K562 (cell line): ENCODE measurements at regions not wholly inside any gene's neighbourhood (a gene's known extent, or its start where the extent isn't known, plus 50 kb on each side); places are given as distances from the start of the nearest gene placed in this dataset.

Experiments
- ARID4B ChIP-seq: sonication (generic); formaldehyde crosslinking; IDR thresholded peaks from 2 replicates; pipeline ENCODE4 v1.8.0; 2022; ENCODE audit warnings: mild to moderate bottlenecking, missing genetic modification reagents
- ATF4 ChIP-seq: fragments of 450-650 bp; formaldehyde crosslinking; IDR thresholded peaks from 2 replicates; pipeline ENCODE4 v1.4.0; 2022; ENCODE audit warnings: mild to moderate bottlenecking, moderate library complexity
- CTCF ChIP-seq, 3 experiments: IDR thresholded peaks in 2 of 3; conservative IDR thresholded peaks in 1 of 3; 2 replicates each; pipeline ENCODE4 v1.5.1; 2011 to 2012; ENCODE audit warnings: low read length in 3 of 3, mild to moderate bottlenecking in 3 of 3, control low read depth in 2 of 3, improper control_type of control experiment in 1 of 3, inconsistent platforms in 1 of 3, low read depth in 1 of 3, mixed read lengths in 1 of 3, moderate library complexity in 1 of 3; ENCODE audit not compliant: insufficient read depth in 2 of 3
- ETV6 ChIP-seq, 3 experiments: fragments of 150-350 bp in 1 of 3; sonication (generic) in 1 of 3; formaldehyde crosslinking in 1 of 3; IDR thresholded peaks; 2 replicates each; pipeline versions ENCODE4 v1.6.1 to v1.8.0; 2014 to 2022; ENCODE audit warnings: borderline replicate concordance in 2 of 3, low read depth in 2 of 3, antibody characterized with exemption in 1 of 3, low read length in 1 of 3, mild to moderate bottlenecking in 1 of 3, missing genetic modification reagents in 1 of 3
- JUN ChIP-seq, 2 experiments: sonication (generic) in 1 of 2; formaldehyde crosslinking in 1 of 2; IDR thresholded peaks; 2 replicates each; pipeline versions ENCODE4 v1.6.1 to v1.8.0; 2012 to 2022; ENCODE audit warnings: borderline replicate concordance in 2 of 2, mild to moderate bottlenecking in 2 of 2, improper control_type of control experiment in 1 of 2, low read depth in 1 of 2, low read length in 1 of 2, missing genetic modification reagents in 1 of 2
- NFXL1 ChIP-seq: fragments of 450-650 bp; formaldehyde crosslinking; IDR thresholded peaks from 2 replicates; pipeline ENCODE4 v1.4.0; 2021; ENCODE audit warnings: mild to moderate bottlenecking
- SIN3A ChIP-seq, 2 experiments: fragments of 150-350 bp in 1 of 2; IDR thresholded peaks; 2 replicates each; pipeline ENCODE4 v1.6.1; 2011 to 2016; ENCODE audit warnings: borderline replicate concordance in 2 of 2, low read depth in 2 of 2, low read length in 2 of 2, mild to moderate bottlenecking in 2 of 2, moderate library complexity in 2 of 2; ENCODE audit not compliant: control insufficient read depth in 1 of 2
- SRSF1 ChIP-seq: fragments of 200-400 bp; formaldehyde crosslinking; IDR thresholded peaks from 2 replicates; pipeline ENCODE4 v1.6.1; 2017; ENCODE audit warnings: mild to moderate bottlenecking, low read depth, low read length, moderate library complexity
- TEAD4 ChIP-seq, 2 experiments: sonication (generic) in 1 of 2; formaldehyde crosslinking in 1 of 2; IDR thresholded peaks; 2 replicates each; pipeline versions ENCODE4 v1.6.1 to v1.8.0; 2012 to 2022; ENCODE audit warnings: borderline replicate concordance in 1 of 2, inconsistent platforms in 1 of 2, low read length in 1 of 2, mild to moderate bottlenecking in 1 of 2, missing genetic modification reagents in 1 of 2
- ZC3H8 ChIP-seq: fragments of 450-650 bp; IDR thresholded peaks from 2 replicates; pipeline ENCODE4 v1.6.1; 2017
- TF ChIP-seq, protein P1 (sequence below): sonication (generic); formaldehyde crosslinking; IDR thresholded peaks from 2 replicates; pipeline ENCODE4 v1.9.0; 2022; ENCODE audit warnings: mild to moderate bottlenecking, missing genetic modification reagents

DNA sequence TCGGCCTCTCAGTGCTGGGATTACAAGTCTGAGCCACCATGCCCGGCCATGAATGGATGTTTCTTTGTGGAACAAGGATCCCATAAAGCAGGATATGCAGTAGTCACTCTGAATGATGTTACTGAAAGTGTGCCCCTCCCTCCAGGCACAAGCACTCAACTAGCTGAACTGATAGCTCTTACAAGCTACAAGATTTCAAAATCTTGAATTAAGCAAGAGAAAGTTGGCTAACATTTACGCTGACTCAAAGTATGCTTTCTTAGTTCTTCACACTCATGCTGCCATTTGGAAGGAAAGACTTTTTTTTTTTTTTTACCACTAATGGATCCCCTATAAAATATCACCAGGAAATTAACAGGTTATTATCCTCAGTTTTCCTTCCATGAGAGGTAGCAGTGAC, 549.0 kb upstream of the PKDCC start:
- TF ChIP-seq ATF4 (CRISPR knock-in tag), result no peak
- TF ChIP-seq TEAD4 (IDR thresholded peaks at IDR 0.05; ENCODE audit: low read length), result no peak
- TF ChIP-seq TEAD4 (CRISPR knock-in tag; IDR thresholded peaks at IDR 0.05; ENCODE audit: borderline replicate concordance), result no peak
- TF ChIP-seq SRSF1, result no peak
- TF ChIP-seq ARID4B (CRISPR knock-in tag), result no peak
- TF ChIP-seq CTCF (IDR thresholded peaks at IDR 0.05 in 2 of 3, conservative IDR thresholded peaks at IDR 0.05 in 1 of 3; ENCODE audit: insufficient read depth in 2 of 3, low read depth in 1 of 3, low read length in 3 of 3), result no peak
- no peak for TF ChIP-seq SIN3A (IDR thresholded peaks at IDR 0.05; ENCODE audit: borderline replicate concordance in 2 of 2, control insufficient read depth in 1 of 2, low read depth in 2 of 2, low read length in 2 of 2)
- TF ChIP-seq JUN (IDR thresholded peaks at IDR 0.05; ENCODE audit: borderline replicate concordance, low read depth, low read length), result no peak
- no peak for TF ChIP-seq JUN (CRISPR knock-in tag; IDR thresholded peaks at IDR 0.05; ENCODE audit: borderline replicate concordance)
- no peak for TF ChIP-seq ZC3H8
- TF ChIP-seq, protein P1, sequence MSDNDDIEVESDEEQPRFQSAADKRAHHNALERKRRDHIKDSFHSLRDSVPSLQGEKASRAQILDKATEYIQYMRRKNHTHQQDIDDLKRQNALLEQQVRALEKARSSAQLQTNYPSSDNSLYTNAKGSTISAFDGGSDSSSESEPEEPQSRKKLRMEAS (CRISPR knock-in tag), result no peak
- TF ChIP-seq ETV6 (IDR thresholded peaks at IDR 0.05; ENCODE audit: borderline replicate concordance in 1 of 2, low read depth in 2 of 2, low read length in 1 of 2), result no peak
- no peak for TF ChIP-seq ETV6 (CRISPR knock-in tag; IDR thresholded peaks at IDR 0.05; ENCODE audit: borderline replicate concordance)
- no peak for TF ChIP-seq NFXL1 (CRISPR knock-in tag)
